Panc1 (cell line): ENCODE measurements at regions not wholly inside any gene's neighbourhood (a gene's known extent, or its start where the extent isn't known, plus 50 kb on each side); places are given as distances from the start of the nearest gene placed in this dataset.

Experiments used
- ATAC-seq: fragments of 200-7000 bp; cut with Tn5 transposase; 2 replicates; pipeline ENCODE4 v1.9.1; 2020; ENCODE audit warnings: mild to moderate bottlenecking, moderate library complexity
- BruUV-seq: library from RNA; stranded (reverse); fragments of 400-500 nt; replicated peaks from 2 replicates; lab custom pipeline; 2021; lab: Mats Ljungman, UMichigan
- CTCF ChIA-PET: fragments of 300-600 bp; sonication (Branson Sonifier 250); formaldehyde crosslinking; loops from one replicate; lab custom pipeline; 2022; ENCODE audit warnings: antibody characterized with exemption; lab: Charles Lee
- POLR2A ChIA-PET: fragments of 300-600 bp; sonication (Branson Sonifier 250); formaldehyde crosslinking; loops from one replicate; lab custom pipeline; 2022; ENCODE audit warnings: antibody characterized with exemption; lab: Charles Lee
- DNase-seq: peaks from one replicate; pipeline ENCODE4 v3.0.0-alpha.2; 2010; ENCODE audit warnings: low read depth, low spot score
- H3K27ac ChIP-seq: 2 replicates; pipeline ENCODE4 v1.5.1; 2011; ENCODE audit warnings: mild to moderate bottlenecking, low read length, inconsistent platforms
- H3K27me3 ChIP-seq: fragments of 200-500 bp; sonication (Bioruptor generic); 2 replicates; pipeline ENCODE4 v1.6.0; 2014; ENCODE audit warnings: low read length, inconsistent platforms; ENCODE audit not compliant: control insufficient read depth, insufficient read depth
- H3K36me3 ChIP-seq: fragments of 200-500 bp; sonication (Bioruptor generic); 2 replicates; pipeline ENCODE4 v1.5.1; 2014; ENCODE audit warnings: inconsistent platforms, mild to moderate bottlenecking, low read length, moderate library complexity; ENCODE audit not compliant: control insufficient read depth, insufficient read depth
- H3K4me1 ChIP-seq: 2 replicates; pipeline ENCODE4 v1.5.1; 2011; ENCODE audit warnings: inconsistent platforms, mild to moderate bottlenecking, low read length, moderate library complexity; ENCODE audit not compliant: control insufficient read depth, insufficient read depth
- H3K4me3 ChIP-seq, 2 experiments: 2 replicates each; pipeline ENCODE4 v1.5.1; 2011 to 2012; ENCODE audit warnings: low read depth in 2 of 2, low read length in 2 of 2, mild to moderate bottlenecking in 2 of 2, inconsistent platforms in 1 of 2, moderate library complexity in 1 of 2
- H3K9me3 ChIP-seq: fragments of 200-500 bp; sonication (Bioruptor generic); 2 replicates; pipeline ENCODE4 v1.5.1; 2014; ENCODE audit warnings: low read depth, mild to moderate bottlenecking, inconsistent platforms, low read length, moderate library complexity; ENCODE audit not compliant: control insufficient read depth, insufficient read depth
- POLR2AphosphoS5 ChIP-seq: IDR thresholded peaks from 2 replicates; pipeline ENCODE4 v1.6.1; 2012; ENCODE audit warnings: mild to moderate bottlenecking, low read depth, low read length, moderate library complexity
- SIN3A ChIP-seq: IDR thresholded peaks from 2 replicates; pipeline ENCODE4 v1.6.1; 2012; ENCODE audit warnings: low read depth, mild to moderate bottlenecking, low read length, moderate library complexity, borderline replicate concordance; ENCODE audit not compliant: insufficient read depth
- TCF7L2 ChIP-seq: IDR thresholded peaks from 2 replicates; pipeline ENCODE4 v1.6.1; 2011; ENCODE audit warnings: mild to moderate bottlenecking, low read depth, low read length, inconsistent platforms
- in situ Hi-C: cut with HindIII; loops from 2 replicates; pipeline ENCODE4 v1.10.0; 2016; ENCODE audit warnings: low sequenced_read_pairs, low pct_unique_long_range_greater_than_20kb
- intact Hi-C: fragments of 100-400 bp; cut with micrococcal nuclease; formaldehyde crosslinking; loops from one replicate; pipeline ENCODE4 v1.10.0; 2022; ENCODE audit not compliant: unreplicated experiment
- TF ChIP-seq, protein P1 (sequence below), 2 experiments: IDR thresholded peaks; 2 replicates each; pipeline ENCODE4 v1.6.1; 2011 to 2012; ENCODE audit warnings: low read depth in 2 of 2, control low read depth in 1 of 2, low read length in 1 of 2, mild to moderate bottlenecking in 1 of 2, moderate library complexity in 1 of 2; ENCODE audit not compliant: insufficient read depth in 1 of 2
- TF ChIP-seq, protein P2 (sequence below): fragments of 450-650 bp; IDR thresholded peaks from 2 replicates; pipeline ENCODE4 v1.5.1; 2017; ENCODE audit warnings: mild to moderate bottlenecking

DNA sequence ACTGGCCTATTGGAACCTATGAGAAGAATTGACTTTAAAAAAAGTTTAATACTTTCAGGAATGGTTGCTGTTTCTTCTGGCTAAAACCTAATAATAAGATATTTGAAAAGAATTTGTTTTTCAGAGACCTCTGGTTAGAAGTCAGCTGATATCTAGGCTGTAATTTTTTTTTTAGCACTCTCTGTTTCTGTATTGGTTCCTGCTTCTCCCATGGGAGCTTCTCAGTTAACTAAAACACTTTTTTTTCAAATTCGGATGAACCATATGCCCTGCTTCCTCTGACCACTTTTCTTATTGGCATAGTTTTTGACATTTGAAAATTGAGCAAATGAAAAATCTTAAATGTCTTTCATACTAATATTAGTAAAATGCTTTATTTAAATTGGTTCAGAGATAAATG lies 163.5 kb upstream of the SLC10A2 start:
- TF ChIP-seq TCF7L2 = no peak
- TF ChIP-seq, protein P1, sequence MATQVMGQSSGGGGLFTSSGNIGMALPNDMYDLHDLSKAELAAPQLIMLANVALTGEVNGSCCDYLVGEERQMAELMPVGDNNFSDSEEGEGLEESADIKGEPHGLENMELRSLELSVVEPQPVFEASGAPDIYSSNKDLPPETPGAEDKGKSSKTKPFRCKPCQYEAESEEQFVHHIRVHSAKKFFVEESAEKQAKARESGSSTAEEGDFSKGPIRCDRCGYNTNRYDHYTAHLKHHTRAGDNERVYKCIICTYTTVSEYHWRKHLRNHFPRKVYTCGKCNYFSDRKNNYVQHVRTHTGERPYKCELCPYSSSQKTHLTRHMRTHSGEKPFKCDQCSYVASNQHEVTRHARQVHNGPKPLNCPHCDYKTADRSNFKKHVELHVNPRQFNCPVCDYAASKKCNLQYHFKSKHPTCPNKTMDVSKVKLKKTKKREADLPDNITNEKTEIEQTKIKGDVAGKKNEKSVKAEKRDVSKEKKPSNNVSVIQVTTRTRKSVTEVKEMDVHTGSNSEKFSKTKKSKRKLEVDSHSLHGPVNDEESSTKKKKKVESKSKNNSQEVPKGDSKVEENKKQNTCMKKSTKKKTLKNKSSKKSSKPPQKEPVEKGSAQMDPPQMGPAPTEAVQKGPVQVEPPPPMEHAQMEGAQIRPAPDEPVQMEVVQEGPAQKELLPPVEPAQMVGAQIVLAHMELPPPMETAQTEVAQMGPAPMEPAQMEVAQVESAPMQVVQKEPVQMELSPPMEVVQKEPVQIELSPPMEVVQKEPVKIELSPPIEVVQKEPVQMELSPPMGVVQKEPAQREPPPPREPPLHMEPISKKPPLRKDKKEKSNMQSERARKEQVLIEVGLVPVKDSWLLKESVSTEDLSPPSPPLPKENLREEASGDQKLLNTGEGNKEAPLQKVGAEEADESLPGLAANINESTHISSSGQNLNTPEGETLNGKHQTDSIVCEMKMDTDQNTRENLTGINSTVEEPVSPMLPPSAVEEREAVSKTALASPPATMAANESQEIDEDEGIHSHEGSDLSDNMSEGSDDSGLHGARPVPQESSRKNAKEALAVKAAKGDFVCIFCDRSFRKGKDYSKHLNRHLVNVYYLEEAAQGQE (IDR thresholded peaks at IDR 0.05; ENCODE audit: insufficient read depth in 1 of 2, low read depth in 2 of 2, low read length in 1 of 2) = no peak
- TF ChIP-seq SIN3A = no peak
- TF ChIP-seq, protein P2, sequence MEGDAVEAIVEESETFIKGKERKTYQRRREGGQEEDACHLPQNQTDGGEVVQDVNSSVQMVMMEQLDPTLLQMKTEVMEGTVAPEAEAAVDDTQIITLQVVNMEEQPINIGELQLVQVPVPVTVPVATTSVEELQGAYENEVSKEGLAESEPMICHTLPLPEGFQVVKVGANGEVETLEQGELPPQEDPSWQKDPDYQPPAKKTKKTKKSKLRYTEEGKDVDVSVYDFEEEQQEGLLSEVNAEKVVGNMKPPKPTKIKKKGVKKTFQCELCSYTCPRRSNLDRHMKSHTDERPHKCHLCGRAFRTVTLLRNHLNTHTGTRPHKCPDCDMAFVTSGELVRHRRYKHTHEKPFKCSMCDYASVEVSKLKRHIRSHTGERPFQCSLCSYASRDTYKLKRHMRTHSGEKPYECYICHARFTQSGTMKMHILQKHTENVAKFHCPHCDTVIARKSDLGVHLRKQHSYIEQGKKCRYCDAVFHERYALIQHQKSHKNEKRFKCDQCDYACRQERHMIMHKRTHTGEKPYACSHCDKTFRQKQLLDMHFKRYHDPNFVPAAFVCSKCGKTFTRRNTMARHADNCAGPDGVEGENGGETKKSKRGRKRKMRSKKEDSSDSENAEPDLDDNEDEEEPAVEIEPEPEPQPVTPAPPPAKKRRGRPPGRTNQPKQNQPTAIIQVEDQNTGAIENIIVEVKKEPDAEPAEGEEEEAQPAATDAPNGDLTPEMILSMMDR = no peak
- no peak for TF ChIP-seq POLR2AphosphoS5
- intact Hi-C loops = no loop called here
- ATAC-seq (no peak), DNase-seq (no peak)
- CTCF ChIA-PET = no interaction called here
- Histone ChIP-seq H3K36me3 (no peaks in the 10 kb centered on the region), H3K27ac (no peak overlapping the region), H3K9me3 (no peaks in the 10 kb centered on the region), H3K4me1 (no peaks in the 10 kb centered on the region), H3K27me3 (no peaks in the 10 kb centered on the region), H3K4me3 (no peak overlapping the region)
- BruUV-seq = no TSS peak
- in situ Hi-C loops = no loop called here
- POLR2A ChIA-PET = no interaction called here

DNA sequence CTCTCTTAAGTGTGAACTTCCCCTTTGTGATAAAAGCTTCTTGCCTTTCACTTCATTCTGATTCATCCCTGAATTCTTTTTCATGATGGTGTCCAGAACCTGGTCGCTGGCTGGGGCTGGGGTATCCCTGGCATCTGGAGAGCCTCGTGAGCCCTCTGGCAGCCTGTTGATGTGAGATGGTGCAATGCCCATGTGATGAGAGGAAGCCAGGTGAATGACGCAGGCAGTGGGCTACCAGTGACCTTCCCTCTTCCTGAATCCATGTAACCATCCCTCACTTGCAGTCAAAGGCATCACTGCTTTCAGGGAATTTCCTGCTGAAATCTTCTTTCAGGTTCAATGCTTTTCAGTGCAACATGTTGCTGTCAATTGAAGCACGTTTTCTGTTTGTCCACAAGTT lies 158.6 kb upstream of the SLC10A2 start:
- Histone ChIP-seq H3K27me3 (no peaks in the 10 kb centered on the region), H3K36me3 (no peaks in the 10 kb centered on the region), H3K9me3 (no peaks in the 10 kb centered on the region), H3K27ac (no peak overlapping the region), H3K4me3 (no peak overlapping the region), H3K4me1 (no peaks in the 10 kb centered on the region)
- in situ Hi-C loops = no loop called here
- ATAC-seq = no peak
- TF ChIP-seq POLR2AphosphoS5 (no peak), SIN3A (no peak), TCF7L2 (no peak)
- TF ChIP-seq, protein P2 = no peak
- TF ChIP-seq, protein P1 (IDR thresholded peaks at IDR 0.05; ENCODE audit: insufficient read depth in 1 of 2, low read depth in 2 of 2, low read length in 1 of 2) = no peak
- no peak for DNase-seq
- intact Hi-C loops = no loop called here
- CTCF ChIA-PET = no interaction called here
- POLR2A ChIA-PET = no interaction called here
- BruUV-seq = no TSS peak
